HepG2 (cell line): ENCODE measurements at regions not wholly inside any gene's neighbourhood (a gene's known extent, or its start where the extent isn't known, plus 50 kb on each side); places are given as distances from the start of the nearest gene placed in this dataset.
"Not testable (repeated sequence)": the region's sequence is repeated elsewhere in the genome, so short reads cannot be mapped to it uniquely, and the experiment has no call there.

ENCODE experiments used
- CTCF ChIP-seq: sonication (generic); formaldehyde crosslinking; IDR thresholded peaks from 2 replicates; pipeline ENCODE4 v1.5.0; 2020; ENCODE audit warnings: mild to moderate bottlenecking, missing genetic modification reagents, moderate library complexity
- FOXM1 ChIP-seq: sonication (generic); formaldehyde crosslinking; IDR thresholded peaks from 2 replicates; pipeline ENCODE4 v1.5.0; 2020; ENCODE audit warnings: missing genetic modification reagents
- IRX3 ChIP-seq: sonication (generic); formaldehyde crosslinking; IDR thresholded peaks from 2 replicates; pipeline ENCODE4 v1.8.1; 2023; ENCODE audit warnings: mild to moderate bottlenecking, low read depth, missing genetic modification reagents, borderline replicate concordance
- SRF ChIP-seq: IDR thresholded peaks from 2 replicates; pipeline ENCODE4 v1.6.1; 2011; ENCODE audit warnings: mild to moderate bottlenecking, low read depth, low read length, moderate library complexity
- TBL1XR1 ChIP-seq: fragments of 150-350 bp; IDR thresholded peaks from 2 replicates; pipeline ENCODE4 v1.6.1; 2014; ENCODE audit warnings: borderline replicate concordance, low read length; ENCODE audit not compliant: partially characterized antibody
- ZNF558 ChIP-seq: sonication (generic); formaldehyde crosslinking; IDR thresholded peaks from 2 replicates; pipeline ENCODE4 v1.9.0; 2022; ENCODE audit warnings: mild to moderate bottlenecking, missing genetic modification reagents, borderline replicate concordance
- TF ChIP-seq, protein P1 (sequence below): sonication (generic); formaldehyde crosslinking; IDR thresholded peaks from 2 replicates; pipeline ENCODE4 v1.4.0; 2020; ENCODE audit warnings: missing genetic modification reagents, borderline replicate concordance
- TF ChIP-seq, protein P2 (sequence below): sonication (generic); formaldehyde crosslinking; IDR thresholded peaks from 2 replicates; pipeline ENCODE4 v1.9.0; 2021; ENCODE audit warnings: missing genetic modification reagents, borderline replicate concordance
- TF ChIP-seq, protein P3 (sequence below): sonication (generic); formaldehyde crosslinking; IDR thresholded peaks from 2 replicates; pipeline ENCODE4 v1.4.0; 2020; ENCODE audit warnings: missing genetic modification reagents
- TF ChIP-seq, protein P4 (sequence below): sonication (generic); formaldehyde crosslinking; IDR thresholded peaks from 2 replicates; pipeline ENCODE4 v1.4.0; 2020; ENCODE audit warnings: low read depth, mild to moderate bottlenecking, missing genetic modification reagents
- TF ChIP-seq, protein P5 (sequence below): sonication (generic); formaldehyde crosslinking; IDR thresholded peaks from 2 replicates; pipeline ENCODE4 v1.8.0; 2023; ENCODE audit warnings: mild to moderate bottlenecking, missing genetic modification reagents
- TF ChIP-seq, protein P6 (sequence below): IDR thresholded peaks from 2 replicates; pipeline ENCODE4 v1.6.1; 2012; ENCODE audit warnings: low read length, improper control_type of control experiment

DNA sequence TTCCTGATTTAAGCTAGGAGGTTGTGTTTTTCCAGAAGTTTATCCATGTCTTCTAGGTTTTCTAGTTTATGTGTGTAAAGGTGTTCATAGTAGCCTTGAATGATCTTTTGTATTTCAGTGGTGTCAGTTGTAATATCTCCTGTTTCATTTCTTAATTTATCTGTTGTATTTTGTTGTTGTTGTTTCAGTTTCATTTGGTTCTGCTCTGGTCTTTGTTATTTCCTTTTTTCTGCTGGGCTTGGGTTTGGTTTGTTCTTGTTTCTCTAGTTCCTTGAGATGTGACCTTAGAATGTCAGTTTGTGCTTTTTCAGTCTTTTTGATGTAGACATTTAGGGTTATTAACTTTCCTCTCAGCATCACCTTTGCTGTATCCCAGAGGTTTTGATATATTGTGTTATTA, 62.8 kb downstream of the SCP2D1 start:
- TF ChIP-seq, protein P1, sequence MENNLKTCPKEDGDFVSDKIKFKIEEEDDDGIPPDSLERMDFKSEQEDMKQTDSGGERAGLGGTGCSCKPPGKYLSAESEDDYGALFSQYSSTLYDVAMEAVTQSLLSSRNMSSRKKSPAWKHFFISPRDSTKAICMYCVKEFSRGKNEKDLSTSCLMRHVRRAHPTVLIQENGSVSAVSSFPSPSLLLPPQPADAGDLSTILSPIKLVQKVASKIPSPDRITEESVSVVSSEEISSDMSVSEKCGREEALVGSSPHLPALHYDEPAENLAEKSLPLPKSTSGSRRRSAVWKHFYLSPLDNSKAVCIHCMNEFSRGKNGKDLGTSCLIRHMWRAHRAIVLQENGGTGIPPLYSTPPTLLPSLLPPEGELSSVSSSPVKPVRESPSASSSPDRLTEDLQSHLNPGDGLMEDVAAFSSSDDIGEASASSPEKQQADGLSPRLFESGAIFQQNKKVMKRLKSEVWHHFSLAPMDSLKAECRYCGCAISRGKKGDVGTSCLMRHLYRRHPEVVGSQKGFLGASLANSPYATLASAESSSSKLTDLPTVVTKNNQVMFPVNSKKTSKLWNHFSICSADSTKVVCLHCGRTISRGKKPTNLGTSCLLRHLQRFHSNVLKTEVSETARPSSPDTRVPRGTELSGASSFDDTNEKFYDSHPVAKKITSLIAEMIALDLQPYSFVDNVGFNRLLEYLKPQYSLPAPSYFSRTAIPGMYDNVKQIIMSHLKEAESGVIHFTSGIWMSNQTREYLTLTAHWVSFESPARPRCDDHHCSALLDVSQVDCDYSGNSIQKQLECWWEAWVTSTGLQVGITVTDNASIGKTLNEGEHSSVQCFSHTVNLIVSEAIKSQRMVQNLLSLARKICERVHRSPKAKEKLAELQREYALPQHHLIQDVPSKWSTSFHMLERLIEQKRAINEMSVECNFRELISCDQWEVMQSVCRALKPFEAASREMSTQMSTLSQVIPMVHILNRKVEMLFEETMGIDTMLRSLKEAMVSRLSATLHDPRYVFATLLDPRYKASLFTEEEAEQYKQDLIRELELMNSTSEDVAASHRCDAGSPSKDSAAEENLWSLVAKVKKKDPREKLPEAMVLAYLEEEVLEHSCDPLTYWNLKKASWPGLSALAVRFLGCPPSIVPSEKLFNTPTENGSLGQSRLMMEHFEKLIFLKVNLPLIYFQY (CRISPR knock-in tag) = not testable (repeated sequence)
- TF ChIP-seq, protein P2, sequence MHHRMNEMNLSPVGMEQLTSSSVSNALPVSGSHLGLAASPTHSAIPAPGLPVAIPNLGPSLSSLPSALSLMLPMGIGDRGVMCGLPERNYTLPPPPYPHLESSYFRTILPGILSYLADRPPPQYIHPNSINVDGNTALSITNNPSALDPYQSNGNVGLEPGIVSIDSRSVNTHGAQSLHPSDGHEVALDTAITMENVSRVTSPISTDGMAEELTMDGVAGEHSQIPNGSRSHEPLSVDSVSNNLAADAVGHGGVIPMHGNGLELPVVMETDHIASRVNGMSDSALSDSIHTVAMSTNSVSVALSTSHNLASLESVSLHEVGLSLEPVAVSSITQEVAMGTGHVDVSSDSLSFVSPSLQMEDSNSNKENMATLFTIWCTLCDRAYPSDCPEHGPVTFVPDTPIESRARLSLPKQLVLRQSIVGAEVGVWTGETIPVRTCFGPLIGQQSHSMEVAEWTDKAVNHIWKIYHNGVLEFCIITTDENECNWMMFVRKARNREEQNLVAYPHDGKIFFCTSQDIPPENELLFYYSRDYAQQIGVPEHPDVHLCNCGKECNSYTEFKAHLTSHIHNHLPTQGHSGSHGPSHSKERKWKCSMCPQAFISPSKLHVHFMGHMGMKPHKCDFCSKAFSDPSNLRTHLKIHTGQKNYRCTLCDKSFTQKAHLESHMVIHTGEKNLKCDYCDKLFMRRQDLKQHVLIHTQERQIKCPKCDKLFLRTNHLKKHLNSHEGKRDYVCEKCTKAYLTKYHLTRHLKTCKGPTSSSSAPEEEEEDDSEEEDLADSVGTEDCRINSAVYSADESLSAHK (CRISPR knock-in tag) = not testable (repeated sequence)
- not testable (repeated sequence) for TF ChIP-seq TBL1XR1; IRX3; FOXM1 (CRISPR knock-in tag); CTCF (CRISPR knock-in tag); SRF; ZNF558 (CRISPR knock-in tag)
- TF ChIP-seq, protein P3, sequence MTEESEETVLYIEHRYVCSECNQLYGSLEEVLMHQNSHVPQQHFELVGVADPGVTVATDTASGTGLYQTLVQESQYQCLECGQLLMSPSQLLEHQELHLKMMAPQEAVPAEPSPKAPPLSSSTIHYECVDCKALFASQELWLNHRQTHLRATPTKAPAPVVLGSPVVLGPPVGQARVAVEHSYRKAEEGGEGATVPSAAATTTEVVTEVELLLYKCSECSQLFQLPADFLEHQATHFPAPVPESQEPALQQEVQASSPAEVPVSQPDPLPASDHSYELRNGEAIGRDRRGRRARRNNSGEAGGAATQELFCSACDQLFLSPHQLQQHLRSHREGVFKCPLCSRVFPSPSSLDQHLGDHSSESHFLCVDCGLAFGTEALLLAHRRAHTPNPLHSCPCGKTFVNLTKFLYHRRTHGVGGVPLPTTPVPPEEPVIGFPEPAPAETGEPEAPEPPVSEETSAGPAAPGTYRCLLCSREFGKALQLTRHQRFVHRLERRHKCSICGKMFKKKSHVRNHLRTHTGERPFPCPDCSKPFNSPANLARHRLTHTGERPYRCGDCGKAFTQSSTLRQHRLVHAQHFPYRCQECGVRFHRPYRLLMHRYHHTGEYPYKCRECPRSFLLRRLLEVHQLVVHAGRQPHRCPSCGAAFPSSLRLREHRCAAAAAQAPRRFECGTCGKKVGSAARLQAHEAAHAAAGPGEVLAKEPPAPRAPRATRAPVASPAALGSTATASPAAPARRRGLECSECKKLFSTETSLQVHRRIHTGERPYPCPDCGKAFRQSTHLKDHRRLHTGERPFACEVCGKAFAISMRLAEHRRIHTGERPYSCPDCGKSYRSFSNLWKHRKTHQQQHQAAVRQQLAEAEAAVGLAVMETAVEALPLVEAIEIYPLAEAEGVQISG (CRISPR knock-in tag) = not testable (repeated sequence)
- TF ChIP-seq, protein P4, sequence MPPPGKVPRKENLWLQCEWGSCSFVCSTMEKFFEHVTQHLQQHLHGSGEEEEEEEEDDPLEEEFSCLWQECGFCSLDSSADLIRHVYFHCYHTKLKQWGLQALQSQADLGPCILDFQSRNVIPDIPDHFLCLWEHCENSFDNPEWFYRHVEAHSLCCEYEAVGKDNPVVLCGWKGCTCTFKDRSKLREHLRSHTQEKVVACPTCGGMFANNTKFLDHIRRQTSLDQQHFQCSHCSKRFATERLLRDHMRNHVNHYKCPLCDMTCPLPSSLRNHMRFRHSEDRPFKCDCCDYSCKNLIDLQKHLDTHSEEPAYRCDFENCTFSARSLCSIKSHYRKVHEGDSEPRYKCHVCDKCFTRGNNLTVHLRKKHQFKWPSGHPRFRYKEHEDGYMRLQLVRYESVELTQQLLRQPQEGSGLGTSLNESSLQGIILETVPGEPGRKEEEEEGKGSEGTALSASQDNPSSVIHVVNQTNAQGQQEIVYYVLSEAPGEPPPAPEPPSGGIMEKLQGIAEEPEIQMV = not testable (repeated sequence)
- TF ChIP-seq, protein P5, sequence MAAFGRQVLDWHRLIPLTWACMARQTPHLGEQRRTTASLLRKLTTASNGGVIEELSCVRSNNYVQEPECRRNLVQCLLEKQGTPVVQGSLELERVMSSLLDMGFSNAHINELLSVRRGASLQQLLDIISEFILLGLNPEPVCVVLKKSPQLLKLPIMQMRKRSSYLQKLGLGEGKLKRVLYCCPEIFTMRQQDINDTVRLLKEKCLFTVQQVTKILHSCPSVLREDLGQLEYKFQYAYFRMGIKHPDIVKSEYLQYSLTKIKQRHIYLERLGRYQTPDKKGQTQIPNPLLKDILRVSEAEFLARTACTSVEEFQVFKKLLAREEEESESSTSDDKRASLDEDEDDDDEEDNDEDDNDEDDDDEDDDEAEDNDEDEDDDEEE (CRISPR knock-in tag) = not testable (repeated sequence)
- TF ChIP-seq, protein P6, sequence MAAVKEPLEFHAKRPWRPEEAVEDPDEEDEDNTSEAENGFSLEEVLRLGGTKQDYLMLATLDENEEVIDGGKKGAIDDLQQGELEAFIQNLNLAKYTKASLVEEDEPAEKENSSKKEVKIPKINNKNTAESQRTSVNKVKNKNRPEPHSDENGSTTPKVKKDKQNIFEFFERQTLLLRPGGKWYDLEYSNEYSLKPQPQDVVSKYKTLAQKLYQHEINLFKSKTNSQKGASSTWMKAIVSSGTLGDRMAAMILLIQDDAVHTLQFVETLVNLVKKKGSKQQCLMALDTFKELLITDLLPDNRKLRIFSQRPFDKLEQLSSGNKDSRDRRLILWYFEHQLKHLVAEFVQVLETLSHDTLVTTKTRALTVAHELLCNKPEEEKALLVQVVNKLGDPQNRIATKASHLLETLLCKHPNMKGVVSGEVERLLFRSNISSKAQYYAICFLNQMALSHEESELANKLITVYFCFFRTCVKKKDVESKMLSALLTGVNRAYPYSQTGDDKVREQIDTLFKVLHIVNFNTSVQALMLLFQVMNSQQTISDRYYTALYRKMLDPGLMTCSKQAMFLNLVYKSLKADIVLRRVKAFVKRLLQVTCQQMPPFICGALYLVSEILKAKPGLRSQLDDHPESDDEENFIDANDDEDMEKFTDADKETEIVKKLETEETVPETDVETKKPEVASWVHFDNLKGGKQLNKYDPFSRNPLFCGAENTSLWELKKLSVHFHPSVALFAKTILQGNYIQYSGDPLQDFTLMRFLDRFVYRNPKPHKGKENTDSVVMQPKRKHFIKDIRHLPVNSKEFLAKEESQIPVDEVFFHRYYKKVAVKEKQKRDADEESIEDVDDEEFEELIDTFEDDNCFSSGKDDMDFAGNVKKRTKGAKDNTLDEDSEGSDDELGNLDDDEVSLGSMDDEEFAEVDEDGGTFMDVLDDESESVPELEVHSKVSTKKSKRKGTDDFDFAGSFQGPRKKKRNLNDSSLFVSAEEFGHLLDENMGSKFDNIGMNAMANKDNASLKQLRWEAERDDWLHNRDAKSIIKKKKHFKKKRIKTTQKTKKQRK = not testable (repeated sequence)
